ENCODE measurements at regions not wholly inside any gene's neighbourhood (a gene's known extent, or its start where the extent isn't known, plus 50 kb on each side); places are given as distances from the start of the nearest gene placed in this dataset.

DNA sequence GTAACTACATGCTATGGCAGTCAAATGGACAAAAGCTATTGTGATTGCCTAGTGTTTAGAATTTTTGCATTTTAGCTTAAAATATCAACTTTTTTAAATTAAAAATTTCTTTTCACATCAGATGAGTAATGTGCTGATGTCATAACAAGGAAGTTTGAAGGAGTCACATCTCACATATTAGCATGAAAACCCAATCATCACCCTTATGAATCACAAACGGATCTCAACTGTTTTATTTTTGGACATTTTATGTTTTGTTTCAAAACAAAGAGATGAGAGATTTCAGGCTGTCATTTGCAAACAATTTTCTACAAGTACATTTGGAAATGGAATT, 53.6 kb upstream of the TRERF1 start:
- Histone ChIP-seq H3K4me1 (no peaks in the 10 kb centered on the region), H3K9me3 (no peaks in the 10 kb centered on the region), H3K36me3 (no peaks in the 10 kb centered on the region), H3K4me3 (no peak overlapping the region), H3K27ac (no peak overlapping the region), H3K27me3 (no peaks in the 10 kb centered on the region)
- in situ Hi-C loops (cut with MboI; ENCODE audit: low pct_ligation_motif_present in 1 of 4, low pct_unique_long_range_greater_than_20kb in 1 of 4, low sequenced_read_pairs in 3 of 4) (no loop called here), intact Hi-C loops (cut with DNase I; ENCODE audit: low total_unique reads) (no loop called here)
- TF ChIP-seq POLR2AphosphoS5 (IDR thresholded peaks at IDR 0.05) (no peak), POLR2A (IDR thresholded peaks at IDR 0.05) (no peak), EP300 (IDR thresholded peaks at IDR 0.05; ENCODE audit: low read depth) (no peak)
- TF ChIP-seq, protein P1, sequence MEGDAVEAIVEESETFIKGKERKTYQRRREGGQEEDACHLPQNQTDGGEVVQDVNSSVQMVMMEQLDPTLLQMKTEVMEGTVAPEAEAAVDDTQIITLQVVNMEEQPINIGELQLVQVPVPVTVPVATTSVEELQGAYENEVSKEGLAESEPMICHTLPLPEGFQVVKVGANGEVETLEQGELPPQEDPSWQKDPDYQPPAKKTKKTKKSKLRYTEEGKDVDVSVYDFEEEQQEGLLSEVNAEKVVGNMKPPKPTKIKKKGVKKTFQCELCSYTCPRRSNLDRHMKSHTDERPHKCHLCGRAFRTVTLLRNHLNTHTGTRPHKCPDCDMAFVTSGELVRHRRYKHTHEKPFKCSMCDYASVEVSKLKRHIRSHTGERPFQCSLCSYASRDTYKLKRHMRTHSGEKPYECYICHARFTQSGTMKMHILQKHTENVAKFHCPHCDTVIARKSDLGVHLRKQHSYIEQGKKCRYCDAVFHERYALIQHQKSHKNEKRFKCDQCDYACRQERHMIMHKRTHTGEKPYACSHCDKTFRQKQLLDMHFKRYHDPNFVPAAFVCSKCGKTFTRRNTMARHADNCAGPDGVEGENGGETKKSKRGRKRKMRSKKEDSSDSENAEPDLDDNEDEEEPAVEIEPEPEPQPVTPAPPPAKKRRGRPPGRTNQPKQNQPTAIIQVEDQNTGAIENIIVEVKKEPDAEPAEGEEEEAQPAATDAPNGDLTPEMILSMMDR (IDR thresholded peaks at IDR 0.05) = no peak
- DNase-seq = no peak
- WGBS, 2 donors (ENCODE audit: low coverage in 1 of 2) = 49 to 57% methylated on average over 1 of the region's 1 CpG

DNA sequence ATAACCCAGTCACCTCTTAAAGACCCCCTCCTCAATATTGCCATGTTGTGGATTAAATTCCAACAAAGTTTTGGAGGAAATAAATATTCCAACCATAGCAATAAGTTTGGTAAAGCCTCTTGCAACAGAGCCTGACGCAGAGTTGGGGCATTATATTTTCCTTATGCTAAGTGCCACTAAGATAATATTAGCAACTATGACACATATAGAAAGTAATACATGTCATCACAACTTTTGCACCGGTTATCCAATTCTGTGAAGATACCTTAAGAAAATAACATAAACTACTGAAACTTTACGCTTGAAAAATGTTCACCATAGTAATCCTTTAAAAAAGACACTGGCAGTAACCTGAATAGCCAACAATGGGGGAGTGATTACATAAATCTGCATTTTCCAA, 52.2 kb upstream of the TRERF1 start:
- H3K27me3 ChIP-seq = no peaks in the 10 kb centered on the region
- in situ Hi-C loops (cut with MboI; ENCODE audit: low pct_ligation_motif_present in 1 of 4, low pct_unique_long_range_greater_than_20kb in 1 of 4, low sequenced_read_pairs in 3 of 4) (no loop called here), intact Hi-C loops (cut with DNase I; ENCODE audit: low total_unique reads) (no loop called here)
- TF ChIP-seq POLR2AphosphoS5 (IDR thresholded peaks at IDR 0.05) = no peak
- no peak for TF ChIP-seq EP300 (IDR thresholded peaks at IDR 0.05; ENCODE audit: low read depth)
- TF ChIP-seq, protein P1 (IDR thresholded peaks at IDR 0.05) = no peak
- no peak for TF ChIP-seq POLR2A (IDR thresholded peaks at IDR 0.05)
- WGBS, 2 donors (ENCODE audit: low coverage in 1 of 2) = 73 to 86% methylated on average over 3 of the region's 3 CpGs
- no peaks in the 10 kb centered on the region for H3K36me3 ChIP-seq
- no peaks in the 10 kb centered on the region for H3K9me3 ChIP-seq
- H3K27ac ChIP-seq = no peak overlapping the region
- no peaks in the 10 kb centered on the region for H3K4me1 ChIP-seq
- H3K4me3 ChIP-seq = no peak overlapping the region
- DNase-seq = no peak

DNA sequence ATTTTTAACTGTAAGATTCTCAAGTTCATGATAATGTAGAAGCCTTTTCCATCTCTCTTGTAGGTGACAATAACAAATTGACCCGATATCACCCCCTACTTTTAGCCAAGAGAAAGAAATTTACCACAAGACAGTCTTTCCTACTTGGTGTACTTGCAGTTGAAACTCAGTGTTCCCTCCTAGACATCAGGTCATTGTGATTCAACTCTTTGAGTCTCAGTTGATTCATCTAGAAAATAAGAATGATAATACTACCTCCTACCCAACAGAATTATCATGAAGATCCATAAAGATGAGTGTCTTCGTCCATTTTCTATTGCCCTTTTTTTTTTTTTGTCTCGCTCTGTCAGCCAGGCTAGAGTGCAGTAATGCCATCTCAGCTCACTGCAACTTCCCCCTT, 51.3 kb upstream of the TRERF1 start:
- no peak for TF ChIP-seq EP300 (IDR thresholded peaks at IDR 0.05; ENCODE audit: low read depth)
- TF ChIP-seq POLR2A (IDR thresholded peaks at IDR 0.05) = no peak
- no peak for TF ChIP-seq POLR2AphosphoS5 (IDR thresholded peaks at IDR 0.05)
- TF ChIP-seq, protein P1 (IDR thresholded peaks at IDR 0.05) = no peak
- no peak overlapping the region for H3K27ac ChIP-seq
- intact Hi-C loops (cut with DNase I; ENCODE audit: low total_unique reads) = no loop called here
- no peaks in the 10 kb centered on the region for H3K27me3 ChIP-seq
- no peak for DNase-seq
- H3K36me3 ChIP-seq = no peaks in the 10 kb centered on the region
- no peaks in the 10 kb centered on the region for H3K9me3 ChIP-seq
- in situ Hi-C loops (cut with MboI; ENCODE audit: low pct_ligation_motif_present in 1 of 4, low pct_unique_long_range_greater_than_20kb in 1 of 4, low sequenced_read_pairs in 3 of 4) = no loop called here
- 83% methylated on average over 2 to 3 of the region's 3 CpGs for WGBS, 2 donors (ENCODE audit: low coverage in 1 of 2)
- no peaks in the 10 kb centered on the region for H3K4me1 ChIP-seq
- no peak overlapping the region for H3K4me3 ChIP-seq

DNA sequence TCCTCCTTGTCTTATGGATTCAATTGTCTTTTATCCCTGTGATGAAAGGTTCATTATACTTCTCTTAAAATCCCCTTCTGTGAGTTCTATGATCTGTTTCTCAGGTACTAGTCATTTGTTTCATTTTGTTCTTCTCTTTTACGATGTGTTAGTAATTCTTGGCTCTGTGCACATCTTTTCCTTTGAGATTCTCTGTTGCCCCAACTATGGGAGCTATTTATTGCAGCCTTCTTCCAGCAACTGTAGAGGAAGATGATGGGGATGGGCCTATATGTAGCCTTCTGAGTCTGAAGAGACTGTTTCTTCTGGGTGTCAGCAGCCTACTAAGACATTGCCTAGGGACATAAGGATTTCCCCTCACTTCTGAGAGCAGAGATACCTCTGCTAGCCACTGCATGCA, 50.4 kb upstream of the TRERF1 start:
- no peaks in the 10 kb centered on the region for H3K27me3 ChIP-seq
- TF ChIP-seq POLR2AphosphoS5 (IDR thresholded peaks at IDR 0.05) (no peak), POLR2A (IDR thresholded peaks at IDR 0.05) (no peak), EP300 (IDR thresholded peaks at IDR 0.05; ENCODE audit: low read depth) (no peak)
- TF ChIP-seq, protein P1 (IDR thresholded peaks at IDR 0.05) = no peak
- no peak for DNase-seq
- intact Hi-C loops (cut with DNase I; ENCODE audit: low total_unique reads) = no loop called here
- H3K9me3 ChIP-seq = no peaks in the 10 kb centered on the region
- in situ Hi-C loops (cut with MboI; ENCODE audit: low pct_ligation_motif_present in 1 of 4, low pct_unique_long_range_greater_than_20kb in 1 of 4, low sequenced_read_pairs in 3 of 4) = no loop called here
- no peak overlapping the region for H3K4me3 ChIP-seq
- H3K36me3 ChIP-seq = no peaks in the 10 kb centered on the region
- H3K4me1 ChIP-seq = no peaks in the 10 kb centered on the region
- 59% methylated on average over 1 of the region's 1 CpG; no CpG with 5 or more reads in 1 of the 2 donors for WGBS, 2 donors (ENCODE audit: low coverage in 1 of 2)
- no peak overlapping the region for H3K27ac ChIP-seq

All from transverse colon (tissue), 4 donors.